HCT116 (cell line): ENCODE measurements at regions not wholly inside any gene's neighbourhood (a gene's known extent, or its start where the extent isn't known, plus 50 kb on each side); places are given as distances from the start of the nearest gene placed in this dataset.

Experiments used
- ATAC-seq: fragments of 200-7000 bp; cut with Tn5 transposase; 2 replicates; pipeline ENCODE4 v1.9.1; 2020; ENCODE audit warnings: mild to moderate bottlenecking, moderate library complexity
- BruUV-seq: library from RNA; stranded (reverse); fragments of 400-500 nt; replicated peaks from 2 replicates; lab custom pipeline; 2021; lab: Mats Ljungman, UMichigan
- CTCF ChIA-PET: fragments of 300-600 bp; sonication (Branson Sonifier 250); formaldehyde crosslinking; loops from one replicate; lab custom pipeline; 2021; ENCODE audit warnings: antibody characterized with exemption; lab: Charles Lee
- POLR2A ChIA-PET: fragments of 300-600, 350-600 bp; sonication (Branson Sonifier 250); formaldehyde crosslinking; loops from one replicate; lab custom pipeline; 2021; ENCODE audit warnings: antibody characterized with exemption; lab: Charles Lee
- RAD21 ChIA-PET, 2 experiments: fragments of 300-600 bp; sonication (Branson Sonifier 250); formaldehyde crosslinking; loops; one replicate each; lab custom pipeline; 2023; ENCODE audit warnings: low total read pairs in 2 of 2; ENCODE audit not compliant: uncharacterized antibody in 2 of 2, unreplicated experiment in 2 of 2, low non-redundant PET in 1 of 2; lab: Charles Lee
- DNase-seq: peaks from one replicate; pipeline ENCODE4 v3.0.0-alpha.2; 2010; ENCODE audit warnings: low read depth, low spot score
- H2AFZ ChIP-seq: fragments of 200-600 bp; shearing (Covaris generic), sonication (generic); 2 replicates; pipeline ENCODE4 v1.6.1; 2017; ENCODE audit warnings: low read depth, mixed run types, mixed read lengths, antibody characterized with exemption, low read length; ENCODE audit not compliant: poor library complexity, severe bottlenecking
- H3K27ac ChIP-seq: 2 replicates; pipeline ENCODE4 v1.5.1; 2012; ENCODE audit warnings: low read depth, low read length
- H3K27me3 ChIP-seq: fragments of 200-600 bp; sonication (generic); 2 replicates; pipeline ENCODE4 v1.6.1; 2016; ENCODE audit warnings: mixed run types, low read length, mixed read lengths; ENCODE audit not compliant: insufficient read depth
- H3K36me3 ChIP-seq, 2 experiments: fragments of 200-500 bp in 1 of 2; fragments of 200-600 bp in 1 of 2; sonication (Bioruptor generic) in 1 of 2; sonication (generic) in 1 of 2; 2 replicates each; pipeline versions ENCODE4 v1.5.1 to v1.6.1; 2014 to 2016; ENCODE audit warnings: low read length in 2 of 2, inconsistent platforms in 1 of 2, mixed read lengths in 1 of 2, mixed run types in 1 of 2; ENCODE audit not compliant: insufficient read depth in 2 of 2, control insufficient read depth in 1 of 2
- H3K4me1 ChIP-seq, 2 experiments: fragments of 200-600 bp in 1 of 2; sonication (generic) in 1 of 2; 2 replicates each; pipeline versions ENCODE4 v1.5.1 to v1.6.1; 2012 to 2017; ENCODE audit warnings: low read length in 2 of 2, inconsistent platforms in 1 of 2, mild to moderate bottlenecking in 1 of 2, mixed read lengths in 1 of 2, mixed run types in 1 of 2, moderate library complexity in 1 of 2; ENCODE audit not compliant: insufficient read depth in 2 of 2, control insufficient read depth in 1 of 2
- H3K4me2 ChIP-seq: fragments of 200-600 bp; sonication (generic); 2 replicates; pipeline ENCODE4 v1.6.1; 2017; ENCODE audit warnings: mixed run types, low read length, mixed read lengths
- H3K4me3 ChIP-seq, 2 experiments: fragments of 200-600 bp in 1 of 2; sonication (generic) in 1 of 2; replicated peaks in 1 of 2; 2 replicates each; pipeline ENCODE4 v1.5.1; 2011 to 2016; ENCODE audit warnings: low read length in 2 of 2, control low read depth in 1 of 2, low read depth in 1 of 2, mild to moderate bottlenecking in 1 of 2, mixed read lengths in 1 of 2, mixed run types in 1 of 2
- H3K79me2 ChIP-seq: fragments of 200-600 bp; sonication (generic); 2 replicates; pipeline ENCODE4 v1.6.1; 2017; ENCODE audit warnings: mild to moderate bottlenecking, mixed run types, low read length, moderate library complexity, mixed read lengths; ENCODE audit not compliant: insufficient read depth
- H3K9ac ChIP-seq: fragments of 200-600 bp; sonication (generic); 2 replicates; pipeline ENCODE4 v1.6.1; 2016; ENCODE audit warnings: low read length, mixed read lengths
- H3K9me2 ChIP-seq: fragments of 200-600 bp; sonication (generic), shearing (Covaris generic); 2 replicates; pipeline ENCODE4 v1.6.1; 2017; ENCODE audit warnings: mixed run types, mild to moderate bottlenecking, moderate library complexity; ENCODE audit not compliant: insufficient read depth
- H3K9me3 ChIP-seq, 2 experiments: fragments of 200-500 bp in 1 of 2; fragments of 200-600 bp in 1 of 2; sonication (Bioruptor generic) in 1 of 2; sonication (generic) in 1 of 2; 2 replicates each; pipeline ENCODE4 v1.6.1; 2014 to 2017; ENCODE audit warnings: low read length in 2 of 2, mixed read lengths in 2 of 2, inconsistent platforms in 1 of 2, low read depth in 1 of 2, mild to moderate bottlenecking in 1 of 2, mixed run types in 1 of 2, moderate library complexity in 1 of 2; ENCODE audit not compliant: control insufficient read depth in 1 of 2, insufficient read depth in 1 of 2
- H4K20me1 ChIP-seq: fragments of 200-600 bp; sonication (generic), shearing (Covaris generic); 2 replicates; pipeline ENCODE4 v1.6.1; 2017; ENCODE audit warnings: mixed run types, mild to moderate bottlenecking, moderate library complexity; ENCODE audit not compliant: insufficient read depth
- CEBPB ChIP-seq: IDR thresholded peaks from 2 replicates; pipeline ENCODE4 v1.6.1; 2012; ENCODE audit warnings: low read depth
- CTCF ChIP-seq, 3 experiments: fragments of 200-600 bp in 1 of 3; sonication (generic) in 1 of 3; IDR thresholded peaks in 2 of 3; conservative IDR thresholded peaks in 1 of 3; 2 replicates each; pipeline ENCODE4 v1.5.1; 2012 to 2017; ENCODE audit warnings: low read depth in 2 of 3, low read length in 2 of 3, antibody characterized with exemption in 1 of 3, borderline replicate concordance in 1 of 3, control low read depth in 1 of 3, mild to moderate bottlenecking in 1 of 3, mixed read lengths in 1 of 3, mixed run types in 1 of 3, moderate library complexity in 1 of 3; ENCODE audit not compliant: insufficient read depth in 1 of 3
- EGR1 ChIP-seq: IDR thresholded peaks from 2 replicates; pipeline ENCODE4 v1.6.1; 2012; ENCODE audit warnings: low read depth
- ELF1 ChIP-seq: IDR thresholded peaks from 2 replicates; pipeline ENCODE4 v1.6.1; 2012; ENCODE audit warnings: low read depth, borderline replicate concordance
- EZH2 ChIP-seq: fragments of 200-600 bp; sonication (generic); IDR thresholded peaks from 2 replicates; pipeline ENCODE4 v1.6.1; 2017; ENCODE audit warnings: antibody characterized with exemption, mixed run types
- EZH2phosphoT487 ChIP-seq: fragments of 200-600 bp; IDR thresholded peaks from 2 replicates; pipeline ENCODE4 v1.6.1; 2018; ENCODE audit warnings: antibody characterized with exemption, borderline replicate concordance
- JUND ChIP-seq: IDR thresholded peaks from 2 replicates; pipeline ENCODE4 v1.6.1; 2012
- MAX ChIP-seq: IDR thresholded peaks from 2 replicates; pipeline ENCODE4 v1.6.1; 2012
- POLR2A ChIP-seq: IDR thresholded peaks from 2 replicates; pipeline ENCODE4 v1.7.0; 2011; ENCODE audit warnings: borderline replicate concordance; ENCODE audit not compliant: insufficient read depth, insufficient read length; ENCODE audit errors: extremely low read depth
- POLR2AphosphoS5 ChIP-seq: IDR thresholded peaks from 2 replicates; pipeline ENCODE4 v1.6.1; 2011; ENCODE audit warnings: mild to moderate bottlenecking, low read depth, low read length, moderate library complexity
- RAD21 ChIP-seq: IDR thresholded peaks from 2 replicates; pipeline ENCODE4 v1.6.1; 2012; ENCODE audit warnings: low read depth, mild to moderate bottlenecking
- REST ChIP-seq: IDR thresholded peaks from 2 replicates; pipeline ENCODE4 v1.6.1; 2012; ENCODE audit warnings: low read depth
- SIN3A ChIP-seq: IDR thresholded peaks from 2 replicates; pipeline ENCODE4 v1.6.1; 2012; ENCODE audit warnings: low read depth
- SP1 ChIP-seq: IDR thresholded peaks from 2 replicates; pipeline ENCODE4 v1.6.1; 2012; ENCODE audit warnings: low read depth
- SRF ChIP-seq: IDR thresholded peaks from 2 replicates; pipeline ENCODE4 v1.6.1; 2012; ENCODE audit warnings: low read depth
- TCF7L2 ChIP-seq: IDR thresholded peaks from 2 replicates; pipeline ENCODE4 v1.7.0; 2011; ENCODE audit warnings: borderline replicate concordance, inconsistent platforms; ENCODE audit not compliant: insufficient read depth, insufficient read length; ENCODE audit errors: extremely low read depth
- YY1 ChIP-seq: IDR thresholded peaks from 2 replicates; pipeline ENCODE4 v1.6.1; 2011; ENCODE audit warnings: low read length, low read depth, moderate library complexity, mild to moderate bottlenecking; ENCODE audit not compliant: insufficient replicate concordance; ENCODE audit errors: extremely low read depth
- ZBTB33 ChIP-seq: IDR thresholded peaks from 2 replicates; pipeline ENCODE4 v1.6.1; 2011; ENCODE audit warnings: mild to moderate bottlenecking, low read length, moderate library complexity; ENCODE audit not compliant: insufficient replicate concordance; ENCODE audit errors: extremely low read depth
- ZFX ChIP-seq: fragments of 450-650 bp; IDR thresholded peaks from 2 replicates; pipeline ENCODE4 v1.6.1; 2017
- ZNF274 ChIP-seq: fragments of 200-500 bp; sonication (Bioruptor generic); IDR thresholded peaks from 2 replicates; pipeline ENCODE4 v1.6.1; 2014; ENCODE audit warnings: mild to moderate bottlenecking, low read depth, low read length, inconsistent platforms
- intact Hi-C: fragments of 100-400 bp; cut with micrococcal nuclease; formaldehyde crosslinking; loops from 2 replicates; pipeline ENCODE4 v1.10.0; 2022

DNA sequence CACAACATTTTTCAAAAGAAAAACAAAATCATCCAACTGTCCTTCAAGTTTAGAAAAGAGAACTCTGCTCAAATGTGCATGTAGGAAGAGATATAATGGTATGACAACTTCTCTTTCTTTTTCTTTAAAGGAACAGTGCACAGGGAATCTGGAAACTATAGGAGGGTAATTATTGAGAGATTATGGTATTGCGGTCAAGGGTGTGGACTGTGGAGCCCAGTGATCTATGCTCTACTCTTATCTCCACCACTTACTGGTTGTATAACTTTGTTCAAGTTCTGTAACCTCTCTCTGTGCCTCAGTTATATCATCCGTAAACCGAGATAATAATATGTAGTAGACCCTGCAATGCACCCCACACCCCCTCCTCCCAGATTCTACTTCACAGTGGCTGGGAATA, 69.8 kb upstream of the PCGF5 start:
- Histone ChIP-seq H4K20me1 (no peaks in the 10 kb centered on the region), H3K9me2 (no peaks in the 10 kb centered on the region), H3K79me2 (no peaks in the 10 kb centered on the region), H3K4me3 (no peak overlapping the region), H3K27me3 (no peaks in the 10 kb centered on the region)
- ChIA-PET CTCF (no interaction called here), RAD21 (no interaction called here)
- no TSS peak for BruUV-seq
- DNase-seq: no peak
- TF ChIP-seq POLR2AphosphoS5 (no peak), SRF (no peak), JUND (no peak), CEBPB (no peak), RAD21 (no peak), EZH2phosphoT487 (no peak), ZFX (no peak), ZNF274 (no peak), SP1 (no peak), POLR2A (no peak), CTCF (IDR thresholded peaks at IDR 0.05 in 2 of 3, conservative IDR thresholded peaks at IDR 0.05 in 1 of 3; ENCODE audit: borderline replicate concordance in 1 of 3, insufficient read depth in 1 of 3, low read depth in 2 of 3, low read length in 2 of 3) (no peak), EGR1 (no peak), YY1 (no peak), SIN3A (no peak), ZBTB33 (no peak), TCF7L2 (no peak), REST (no peak), MAX (no peak), ELF1 (no peak), EZH2 (no peak)
- TF ChIP-seq, all 23 proteins: peak for 0
- H3K4me2 ChIP-seq: no peak overlapping the region
- no peak overlapping the region for H3K9ac ChIP-seq
- POLR2A ChIA-PET: no interaction called here
- no peak overlapping the region for H2AFZ ChIP-seq
- H3K9me3 ChIP-seq: no peaks in the 10 kb centered on the region
- H3K36me3 ChIP-seq: no peaks in the 10 kb centered on the region
- no peak overlapping the region for H3K27ac ChIP-seq
- intact Hi-C loops: no loop called here
- no peaks in the 10 kb centered on the region for H3K4me1 ChIP-seq
- ATAC-seq: no peak
